GM18498 (cell line): ENCODE measurements at regions not wholly inside any gene's neighbourhood (a gene's known extent, or its start where the extent isn't known, plus 50 kb on each side); places are given as distances from the start of the nearest gene placed in this dataset.

ENCODE experiments used
- ATAC-seq: cut with Tn5 transposase; IDR thresholded peaks from one replicate; pipeline ENCODE4 v1.9.1; 2021; ENCODE audit warnings: mild to moderate bottlenecking, moderate library complexity; ENCODE audit not compliant: unreplicated experiment

- ATAC-seq, result no peak
Measured at GRCh38 chr12:116381240-116381743, 103.8 kb upstream of the MED13L start.

DNA sequence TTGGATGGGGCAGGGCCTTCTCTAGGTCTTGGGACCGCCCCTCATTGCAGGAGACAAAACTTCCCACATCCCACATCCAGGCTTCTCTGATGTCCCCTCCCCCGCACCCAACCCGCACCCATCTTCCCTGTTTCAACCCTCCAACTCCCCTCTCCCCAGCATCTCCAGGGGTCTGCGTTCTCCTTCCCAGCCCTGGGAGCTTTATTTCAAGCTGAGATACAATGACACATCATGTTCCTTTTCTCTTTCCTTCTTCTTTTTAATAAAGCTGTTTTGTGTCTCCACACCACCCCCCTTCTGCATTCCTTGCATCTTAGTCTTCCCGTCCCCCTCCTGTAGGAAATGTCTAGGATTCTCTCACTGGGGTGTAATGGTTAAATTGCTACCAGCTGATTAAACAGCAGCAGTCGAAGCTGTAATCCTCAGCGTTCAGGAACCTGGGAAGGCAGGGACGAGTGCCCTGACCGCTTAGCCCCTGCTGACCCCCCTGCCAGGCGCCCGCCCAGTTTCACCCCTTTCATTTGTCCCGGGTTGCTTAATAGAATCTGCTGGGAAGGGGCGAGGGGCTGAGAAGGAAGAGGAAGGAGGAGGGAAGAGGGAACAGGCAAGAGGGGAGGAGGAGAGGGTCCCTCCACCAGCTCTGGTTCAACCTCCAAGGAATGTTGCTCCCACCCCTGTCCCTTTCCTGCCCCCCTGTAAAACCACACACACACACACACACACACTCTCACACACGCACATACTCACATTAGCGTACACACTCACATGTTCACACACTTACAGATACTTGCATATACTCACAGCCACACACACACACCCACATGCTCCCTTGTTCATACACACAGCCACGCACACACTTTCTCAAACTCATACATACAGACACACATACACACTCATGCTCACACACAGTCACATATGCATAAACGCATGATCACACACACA, 104.5 kb upstream of the MED13L start:
- no peak for ATAC-seq

DNA sequence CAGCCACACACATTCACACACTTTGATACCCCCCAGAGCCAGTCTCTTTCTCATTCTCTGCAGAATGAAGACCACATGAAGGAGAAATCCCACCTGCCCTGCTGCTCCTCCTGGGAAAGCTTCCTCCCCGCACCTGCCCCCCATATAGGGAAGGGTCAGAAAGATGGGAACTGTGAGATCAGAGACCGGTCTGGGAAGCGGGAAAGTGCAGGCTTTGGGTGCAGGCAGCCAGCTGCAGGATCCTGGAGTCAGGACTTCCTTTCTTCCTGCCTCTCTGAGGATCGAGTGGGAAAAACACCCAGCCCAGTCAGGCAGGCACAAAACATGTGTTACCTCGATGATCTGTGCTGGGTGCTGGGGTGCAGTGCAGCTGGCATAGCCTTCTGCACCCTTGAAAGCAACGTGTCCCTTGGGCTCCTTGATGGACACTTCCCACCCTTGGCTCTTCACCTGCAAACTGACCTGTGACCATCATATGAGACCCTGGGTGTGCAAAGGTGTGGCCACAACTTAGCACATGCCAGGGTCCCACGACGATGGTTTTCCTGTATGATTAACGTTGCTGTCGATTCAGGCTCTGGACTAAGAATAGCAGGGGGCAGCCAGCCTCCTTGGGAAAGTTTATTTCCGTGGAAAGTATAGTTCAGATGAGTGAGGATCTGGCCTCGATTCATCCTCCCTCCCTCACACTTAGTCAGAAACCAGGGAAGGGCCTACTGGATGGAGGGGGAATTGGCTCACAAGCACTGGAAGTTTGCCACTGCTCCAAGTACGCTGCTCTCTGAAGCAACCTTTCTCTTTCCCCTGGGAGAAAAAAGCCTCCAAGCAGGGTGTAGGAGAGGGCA, 105.4 kb upstream of the MED13L start:
- ATAC-seq, result no peak

DNA sequence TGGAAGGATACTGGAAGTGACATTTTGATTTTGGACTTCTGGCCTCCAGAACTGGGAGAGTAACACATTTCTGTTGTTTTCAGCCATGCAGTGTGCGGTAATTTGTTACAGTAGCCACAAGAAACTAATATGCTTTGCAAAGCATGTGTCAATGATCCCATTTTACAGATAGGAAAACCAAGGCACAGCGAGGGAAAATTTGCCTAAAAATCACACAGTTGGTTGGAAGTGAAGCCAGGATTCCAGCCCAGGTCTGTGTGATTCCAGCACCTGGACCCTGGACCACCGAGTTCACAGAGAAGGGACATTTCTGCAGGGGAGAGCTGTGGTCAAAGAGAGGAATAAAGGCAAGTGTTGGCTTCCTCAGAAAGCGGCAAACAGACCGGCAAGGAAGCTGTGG, 106.7 kb upstream of the MED13L start:
- no peak for ATAC-seq

GRCh38 chr12:116384691-116385485, 107.4 kb upstream of the MED13L start:
- ATAC-seq, result no peak

DNA sequence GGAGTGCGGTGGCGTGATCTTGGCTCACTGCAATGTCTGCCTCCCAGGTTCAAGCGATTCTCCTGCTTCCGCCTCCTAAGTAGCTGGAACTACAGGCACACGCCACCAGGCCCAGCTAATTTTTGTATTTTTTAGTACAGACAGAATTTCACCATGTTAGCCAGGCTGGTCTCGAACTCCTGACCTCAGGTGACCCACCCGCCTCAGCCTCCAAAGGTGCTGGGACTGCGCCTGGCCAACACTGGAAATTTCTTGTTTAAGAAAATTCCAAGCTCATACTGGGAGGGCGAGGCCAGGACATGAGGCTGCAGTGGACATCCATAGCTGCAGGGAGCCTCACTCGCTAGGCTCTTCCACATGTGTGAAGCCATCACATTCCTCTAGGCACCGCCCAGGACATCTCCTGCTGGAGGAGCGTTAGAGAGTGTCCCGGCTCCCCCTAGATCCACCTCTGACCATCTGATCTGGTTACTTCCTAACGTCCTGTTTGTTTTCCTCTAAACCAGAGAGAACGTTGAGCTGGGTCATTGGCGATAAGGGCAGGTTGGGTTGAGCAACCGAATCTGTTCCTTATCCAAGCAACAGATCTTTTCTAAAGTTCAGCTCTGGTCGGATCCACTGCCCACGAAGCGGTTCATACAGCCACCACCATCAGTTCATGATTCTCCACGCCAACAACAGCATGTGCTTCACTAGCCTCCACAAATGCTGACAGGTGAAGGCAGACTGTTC, 108.2 kb upstream of the MED13L start:
- no peak for ATAC-seq

- no peak for ATAC-seq
Measured at GRCh38 chr12:116389326-116389725, 111.8 kb upstream of the MED13L start.

DNA sequence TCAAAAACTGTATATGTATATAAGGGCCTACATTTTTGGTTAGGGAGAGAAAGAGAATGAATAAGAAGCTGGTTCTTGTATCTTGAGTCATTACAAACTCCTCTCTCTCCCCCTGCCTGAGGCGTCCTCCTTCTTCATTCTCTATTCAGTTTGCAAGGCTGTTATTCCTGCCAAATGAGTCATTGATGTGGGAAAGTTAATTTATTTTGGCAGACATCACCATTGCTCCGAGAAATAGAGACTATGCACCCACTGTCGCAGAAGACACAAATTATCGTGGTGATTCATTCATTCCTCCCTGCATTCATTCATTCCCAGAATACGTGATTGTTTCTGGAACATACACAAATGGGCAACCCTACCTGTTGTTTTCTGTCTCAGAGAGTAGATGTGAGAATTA, 112.5 kb upstream of the MED13L start:
- ATAC-seq, result no peak

- ATAC-seq, result no peak
Measured at GRCh38 chr12:116390401-116391335, 113.2 kb upstream of the MED13L start.

- no peak for ATAC-seq
Measured at GRCh38 chr12:116391501-116391900, 114.0 kb upstream of the MED13L start.

- no peak for ATAC-seq
Measured at GRCh38 chr12:116392061-116392460, 114.6 kb upstream of the MED13L start.

DNA sequence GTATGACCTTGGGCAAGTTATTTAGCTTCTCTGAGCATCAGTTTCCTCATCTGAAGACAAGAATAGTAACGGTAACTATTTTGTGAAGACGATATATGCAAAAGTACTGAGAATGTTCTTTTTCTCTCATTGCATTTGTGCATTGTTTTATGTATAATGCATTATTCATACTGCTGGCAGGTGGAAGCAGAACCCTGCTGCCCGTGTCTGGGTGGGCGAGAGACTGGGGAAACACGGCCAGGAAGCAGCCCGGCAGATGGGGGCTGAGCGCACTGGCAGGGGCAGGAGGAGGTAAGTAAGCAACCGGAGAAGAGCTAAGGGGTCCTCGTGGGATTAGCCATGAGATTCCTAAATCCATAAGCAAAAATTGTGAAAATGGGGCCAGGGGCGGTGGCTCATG, 115.8 kb upstream of the MED13L start:
- ATAC-seq, result no peak

- no peak for ATAC-seq
Measured at GRCh38 chr12:116393859-116394650, 116.6 kb upstream of the MED13L start.

DNA sequence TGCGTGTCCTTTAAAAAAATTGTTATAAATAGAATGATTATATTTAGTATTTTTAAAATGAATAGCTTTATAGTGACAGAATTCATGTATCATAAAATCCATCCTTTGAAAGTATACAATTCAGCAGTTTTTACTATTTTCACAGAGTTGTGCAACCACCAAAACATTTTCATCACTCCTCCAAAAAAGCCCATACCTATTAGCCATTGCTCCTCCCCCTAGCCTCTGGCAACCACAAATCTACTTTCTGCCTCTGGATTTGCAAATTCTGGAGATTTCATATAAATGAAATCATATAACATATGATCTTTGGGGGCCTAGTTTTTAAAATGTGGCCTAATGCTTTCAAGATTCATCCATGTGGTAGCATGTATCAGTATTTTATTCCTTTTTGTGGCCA, 117.9 kb upstream of the MED13L start:
- no peak for ATAC-seq

DNA sequence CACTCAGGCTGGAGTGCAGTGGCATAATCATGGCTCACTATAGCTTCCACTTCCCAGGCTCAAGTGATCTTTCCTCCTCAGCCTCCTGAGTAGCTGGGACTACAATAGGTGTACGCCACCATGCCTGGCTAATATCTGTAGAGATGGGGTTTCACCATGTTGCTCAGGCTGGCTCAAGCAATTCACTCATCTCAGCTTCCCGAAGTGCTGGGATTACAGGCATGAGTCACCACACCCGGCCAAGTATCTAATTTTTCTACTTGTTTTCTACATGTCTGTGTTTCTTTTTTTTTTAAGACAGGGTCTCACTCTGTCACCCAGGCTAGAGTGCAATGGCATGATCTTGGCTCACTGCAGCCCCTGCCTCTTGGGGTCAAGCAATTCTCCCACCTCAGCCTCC, 119.7 kb upstream of the MED13L start:
- ATAC-seq, result no peak

DNA sequence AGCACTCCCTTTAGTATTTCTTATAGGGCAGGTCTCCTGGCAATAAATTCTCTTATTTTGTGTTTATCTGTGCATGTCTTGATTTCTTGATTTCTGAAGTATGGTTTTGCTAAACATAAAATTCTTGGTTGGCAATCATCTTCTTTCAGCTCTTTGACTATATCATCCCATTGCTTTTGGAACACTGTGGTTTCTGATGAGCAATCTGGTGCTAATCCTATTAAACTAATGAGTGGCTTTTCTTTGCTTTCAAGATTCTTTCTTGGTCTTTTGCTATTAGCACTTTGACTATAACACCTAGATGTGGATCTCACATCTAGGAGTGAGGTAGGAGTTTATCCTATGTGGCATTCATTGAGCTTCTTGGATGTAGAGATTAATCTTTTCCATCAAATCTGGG, 120.7 kb upstream of the MED13L start:
- ATAC-seq, result no peak

- ATAC-seq, result no peak
Measured at GRCh38 chr12:116399055-116399454, 121.6 kb upstream of the MED13L start.

GRCh38 chr12:116400636-116401372, 123.3 kb upstream of the MED13L start:
- no peak for ATAC-seq
